Gastroesophageal sphincter (tissue), 4 donors: ENCODE measurements at regions not wholly inside any gene's neighbourhood (a gene's known extent, or its start where the extent isn't known, plus 50 kb on each side); places are given as distances from the start of the nearest gene placed in this dataset.

Experiments
- ATAC-seq: fragments of 150-250 bp; one replicate; pipeline ENCODE4 v1.9.1; 2016; ENCODE audit warnings: mild to moderate bottlenecking, moderate library complexity
- H3K27ac ChIP-seq, 4 donors: fragments of 200-600 bp; sonication (generic) in 3 of 4; 1 replicate in 3 of 4; 2 replicates in 1 of 4; pipeline ENCODE4 v1.5.1; 2016 to 2019
- H3K27me3 ChIP-seq: fragments of 200-600 bp; sonication (generic); one replicate; pipeline ENCODE4 v1.5.1; 2019
- H3K36me3 ChIP-seq, 2 donors: fragments of 200-600 bp; sonication (generic); one replicate each; pipeline ENCODE4 v1.5.1; 2019; ENCODE audit warnings: control low read depth in 1 of 2
- H3K4me1 ChIP-seq, 3 donors: fragments of 200-600 bp; sonication (generic); 1 replicate in 2 of 3; 2 replicates in 1 of 3; pipeline ENCODE4 v1.5.1; 2016 to 2019; ENCODE audit warnings: control low read depth in 2 of 3
- H3K4me3 ChIP-seq, 2 donors: fragments of 200-600 bp; sonication (generic); one replicate each; pipeline ENCODE4 v1.5.1; 2019; ENCODE audit warnings: mild to moderate bottlenecking in 1 of 2, moderate library complexity in 1 of 2
- H3K9me3 ChIP-seq, 3 donors: fragments of 200-600 bp; sonication (generic); one replicate each; pipeline ENCODE4 v1.5.1; 2017 to 2019; ENCODE audit warnings: control low read depth in 2 of 3
- EP300 ChIP-seq: sonication (generic); formaldehyde crosslinking; IDR thresholded peaks from one replicate; pipeline ENCODE4 v1.6.1; 2017; ENCODE audit warnings: antibody characterized with exemption, mild to moderate bottlenecking
- POLR2A ChIP-seq, 2 donors: fragments of 450-650 bp; IDR thresholded peaks; one replicate each; pipeline ENCODE4 v1.6.1; 2017; ENCODE audit warnings: antibody characterized with exemption in 2 of 2, mild to moderate bottlenecking in 2 of 2, moderate library complexity in 1 of 2
- POLR2AphosphoS5 ChIP-seq: sonication (generic); formaldehyde crosslinking; IDR thresholded peaks from one replicate; pipeline ENCODE4 v1.6.1; 2017; ENCODE audit warnings: antibody characterized with exemption
- WGBS, 2 donors: methylation state at CpG; one replicate each; pipeline ENCODE4 v1.1.5; 2018; ENCODE audit warnings: low coverage in 1 of 2; 5-methylcytosine and 5-hydroxymethylcytosine counted together
- TF ChIP-seq, protein P1 (sequence below), 4 experiments: fragments of 200-600 bp in 2 of 4; fragments of 450-650 bp in 2 of 4; sonication (generic) in 1 of 4; IDR thresholded peaks; one replicate each; pipeline ENCODE4 v1.5.1; 2017 to 2019; ENCODE audit warnings: antibody characterized with exemption in 4 of 4, mild to moderate bottlenecking in 2 of 4, moderate library complexity in 2 of 4

DNA sequence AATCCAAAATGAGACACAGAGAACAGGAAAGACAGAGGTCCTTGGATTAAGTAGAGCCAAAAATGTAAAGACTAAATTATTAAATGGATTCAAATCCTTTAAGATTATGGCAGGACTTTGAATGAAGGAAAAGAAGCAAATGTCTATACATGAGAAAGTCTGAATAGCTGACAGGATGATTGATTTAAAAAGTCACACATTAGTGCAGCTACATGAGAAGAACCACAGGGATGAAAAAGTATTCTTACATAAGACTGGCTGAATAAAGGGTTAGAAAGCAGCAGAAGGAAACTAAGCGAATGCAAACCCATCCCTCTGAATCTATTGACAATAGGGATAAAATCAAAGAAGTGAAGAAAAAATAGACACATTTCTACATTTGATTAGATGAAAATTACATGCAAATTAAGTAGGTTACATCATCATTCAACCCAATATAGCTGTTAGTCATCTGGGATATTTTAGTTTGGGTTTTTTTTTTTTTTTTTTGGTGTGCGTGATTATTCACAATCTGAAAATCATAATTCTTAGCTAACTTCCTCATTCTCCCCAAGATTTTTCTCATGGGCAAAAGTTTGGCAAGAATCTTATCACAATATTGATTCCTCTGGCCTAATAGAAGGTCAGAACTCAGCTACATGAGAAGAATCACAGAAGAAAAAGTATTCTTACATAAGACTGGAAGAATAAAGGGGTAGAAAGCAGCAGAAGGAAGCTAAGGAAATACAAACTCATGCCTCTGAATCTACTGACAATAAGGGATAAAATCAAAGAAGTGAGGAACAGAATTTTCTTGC is 845.4 kb downstream of the HACE1 start:
- H3K4me1 ChIP-seq: no peaks in the 10 kb centered on the region
- H3K4me3 ChIP-seq: no peak overlapping the region
- no peaks in the 10 kb centered on the region for H3K36me3 ChIP-seq
- WGBS, 2 donors: 73 to 85% methylated on average over 2 of the region's 2 CpGs
- H3K27me3 ChIP-seq: no peaks in the 10 kb centered on the region
- ATAC-seq: no peak
- no peaks in the 10 kb centered on the region for H3K9me3 ChIP-seq
- no peak overlapping the region for H3K27ac ChIP-seq
- TF ChIP-seq, protein P1, sequence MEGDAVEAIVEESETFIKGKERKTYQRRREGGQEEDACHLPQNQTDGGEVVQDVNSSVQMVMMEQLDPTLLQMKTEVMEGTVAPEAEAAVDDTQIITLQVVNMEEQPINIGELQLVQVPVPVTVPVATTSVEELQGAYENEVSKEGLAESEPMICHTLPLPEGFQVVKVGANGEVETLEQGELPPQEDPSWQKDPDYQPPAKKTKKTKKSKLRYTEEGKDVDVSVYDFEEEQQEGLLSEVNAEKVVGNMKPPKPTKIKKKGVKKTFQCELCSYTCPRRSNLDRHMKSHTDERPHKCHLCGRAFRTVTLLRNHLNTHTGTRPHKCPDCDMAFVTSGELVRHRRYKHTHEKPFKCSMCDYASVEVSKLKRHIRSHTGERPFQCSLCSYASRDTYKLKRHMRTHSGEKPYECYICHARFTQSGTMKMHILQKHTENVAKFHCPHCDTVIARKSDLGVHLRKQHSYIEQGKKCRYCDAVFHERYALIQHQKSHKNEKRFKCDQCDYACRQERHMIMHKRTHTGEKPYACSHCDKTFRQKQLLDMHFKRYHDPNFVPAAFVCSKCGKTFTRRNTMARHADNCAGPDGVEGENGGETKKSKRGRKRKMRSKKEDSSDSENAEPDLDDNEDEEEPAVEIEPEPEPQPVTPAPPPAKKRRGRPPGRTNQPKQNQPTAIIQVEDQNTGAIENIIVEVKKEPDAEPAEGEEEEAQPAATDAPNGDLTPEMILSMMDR (IDR thresholded peaks at IDR 0.05): no peak
- TF ChIP-seq POLR2A (IDR thresholded peaks at IDR 0.05) (no peak), EP300 (no peak), POLR2AphosphoS5 (no peak)

DNA sequence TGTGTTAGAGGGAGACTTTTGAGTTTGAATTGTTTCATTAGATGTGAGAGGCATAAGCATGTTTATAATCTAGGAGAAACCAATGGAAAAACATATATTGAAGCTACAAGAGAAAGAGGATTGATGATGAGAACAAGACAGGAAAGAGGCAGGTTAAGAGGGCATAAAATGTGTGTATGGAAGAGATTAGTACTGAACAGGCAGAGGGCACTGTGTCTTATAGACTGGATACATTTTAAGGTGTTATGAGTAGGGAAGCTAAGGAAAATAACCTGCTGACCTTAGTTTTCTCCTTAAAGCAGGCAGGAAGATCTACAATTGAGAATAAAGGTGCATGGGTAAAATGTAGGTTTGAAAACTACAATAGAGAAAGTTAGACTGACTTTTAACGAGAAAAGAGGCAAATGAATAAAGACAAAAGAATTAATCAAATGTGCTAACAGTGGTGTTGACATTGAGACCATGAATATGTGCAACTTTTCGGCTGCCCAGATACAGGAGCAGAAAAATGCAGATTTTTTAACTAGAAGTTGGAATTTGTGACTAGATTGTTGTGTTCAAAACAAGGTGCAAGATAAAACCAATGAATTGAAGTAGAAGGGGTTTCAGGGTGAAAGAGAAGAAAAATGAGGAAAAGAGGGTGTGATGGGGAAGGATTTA is 846.3 kb downstream of the HACE1 start:
- TF ChIP-seq, protein P1 (IDR thresholded peaks at IDR 0.05): no peak
- TF ChIP-seq EP300 (no peak), POLR2AphosphoS5 (no peak), POLR2A (IDR thresholded peaks at IDR 0.05) (no peak)
- WGBS, 2 donors: 56% methylated on average over 2 of the region's 2 CpGs; no CpG with 5 or more reads in 1 of the 2 donors
- Histone ChIP-seq H3K36me3 (no peaks in the 10 kb centered on the region), H3K9me3 (no peaks in the 10 kb centered on the region), H3K27me3 (no peaks in the 10 kb centered on the region), H3K4me3 (no peak overlapping the region), H3K27ac (no peak overlapping the region), H3K4me1 (no peaks in the 10 kb centered on the region)
- ATAC-seq: no peak

DNA sequence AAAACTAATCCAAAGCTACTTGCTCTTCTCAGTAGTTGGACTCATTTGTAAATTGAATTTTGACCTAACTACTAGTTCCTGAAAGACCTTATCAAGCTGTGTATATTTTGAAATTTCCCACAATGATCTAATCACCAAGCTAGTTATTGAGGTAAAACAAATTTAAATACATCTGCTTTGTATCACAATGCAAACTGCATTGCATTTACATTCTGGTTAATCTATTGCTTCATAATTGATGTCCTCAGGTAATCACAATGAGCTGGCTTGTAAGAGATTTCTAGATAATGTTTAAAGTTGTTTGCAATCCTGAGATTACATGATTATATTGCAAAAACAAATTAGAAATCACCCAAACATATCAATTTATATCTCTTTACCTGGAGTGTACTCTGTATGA is 848.8 kb downstream of the HACE1 start:
- Histone ChIP-seq H3K27me3 (no peaks in the 10 kb centered on the region), H3K36me3 (no peaks in the 10 kb centered on the region), H3K4me1 (no peaks in the 10 kb centered on the region), H3K4me3 (no peak overlapping the region), H3K27ac (no peak overlapping the region), H3K9me3 (no peaks in the 10 kb centered on the region)
- no peak for ATAC-seq
- TF ChIP-seq, protein P1 (IDR thresholded peaks at IDR 0.05): no peak
- TF ChIP-seq EP300 (no peak), POLR2A (IDR thresholded peaks at IDR 0.05) (no peak), POLR2AphosphoS5 (no peak)

DNA sequence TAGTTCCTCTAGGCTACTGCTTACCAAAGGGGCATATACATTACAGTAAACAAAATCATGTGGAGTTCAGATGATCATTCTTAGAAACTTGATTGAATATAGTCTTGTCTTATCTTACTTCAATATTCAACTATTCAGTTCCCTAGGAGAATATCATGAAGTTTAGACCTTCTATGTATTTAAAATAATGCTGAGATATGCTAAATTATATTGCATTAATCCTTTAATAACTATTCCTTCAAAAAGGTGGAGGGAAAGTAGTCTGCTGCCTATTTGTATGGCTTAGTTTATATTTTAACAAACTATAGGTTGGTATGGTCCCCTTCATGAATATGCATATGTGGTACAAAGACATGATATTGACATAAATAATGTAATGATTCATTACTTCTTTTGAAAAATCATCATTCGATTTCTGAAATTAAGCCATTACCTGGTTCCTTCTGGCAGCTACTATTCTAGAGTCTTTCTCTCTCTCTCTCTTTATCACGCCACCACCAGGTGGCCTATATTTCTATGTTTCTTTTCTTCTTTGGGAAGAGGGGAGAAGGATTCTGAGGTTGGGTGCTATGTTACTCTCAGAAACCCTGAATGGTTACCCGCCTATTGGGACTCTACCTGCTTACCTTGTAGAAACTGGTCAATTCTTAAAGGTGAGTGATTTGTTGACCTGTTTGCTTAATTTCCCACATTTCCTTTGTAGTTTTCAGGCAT is 855.8 kb downstream of the HACE1 start:
- no peaks in the 10 kb centered on the region for H3K9me3 ChIP-seq
- TF ChIP-seq, protein P1 (IDR thresholded peaks at IDR 0.05): no peak
- no peak for TF ChIP-seq POLR2A (IDR thresholded peaks at IDR 0.05)
- no peak for TF ChIP-seq EP300
- TF ChIP-seq POLR2AphosphoS5: no peak
- H3K27ac ChIP-seq: no peak overlapping the region
- no peaks in the 10 kb centered on the region for H3K4me1 ChIP-seq
- ATAC-seq: no peak
- H3K27me3 ChIP-seq: no peaks in the 10 kb centered on the region
- no peaks in the 10 kb centered on the region for H3K36me3 ChIP-seq
- no peak overlapping the region for H3K4me3 ChIP-seq
- 87 to 88% methylated on average over 2 to 3 of the region's 3 CpGs for WGBS, 2 donors
